Upper lobe of left lung (tissue), 6 donors: ENCODE measurements at regions not wholly inside any gene's neighbourhood (a gene's known extent, or its start where the extent isn't known, plus 50 kb on each side); places are given as distances from the start of the nearest gene placed in this dataset.

Experiments used
- ATAC-seq, 2 donors: fragments of 200-7000 bp; cut with Tn5 transposase; one replicate each; pipeline ENCODE4 v1.9.1; 2022; ENCODE audit warnings: mild to moderate bottlenecking in 2 of 2, moderate library complexity in 2 of 2; ENCODE audit not compliant: low FRiP score in 2 of 2
- DNase-seq, 2 donors: peaks; one replicate each; pipeline ENCODE4 v3.0.0-alpha.2; 2019 to 2020
- H3K27ac ChIP-seq, 4 donors: fragments of 200-600 bp; sonication (generic); one replicate each; pipeline ENCODE4 v1.5.1; 2016 to 2019
- H3K27me3 ChIP-seq, 4 donors: fragments of 200-600 bp; sonication (generic); one replicate each; pipeline ENCODE4 v1.5.1; 2017 to 2019
- H3K36me3 ChIP-seq, 4 donors: fragments of 200-600 bp; sonication (generic); one replicate each; pipeline ENCODE4 v1.5.1; 2016 to 2019
- H3K4me1 ChIP-seq, 4 donors: fragments of 200-600 bp; sonication (generic); one replicate each; pipeline ENCODE4 v1.5.1; 2018 to 2019
- H3K4me3 ChIP-seq, 4 donors: fragments of 200-600 bp; sonication (generic); one replicate each; pipeline ENCODE4 v1.5.1; 2017 to 2019; ENCODE audit warnings: mild to moderate bottlenecking in 2 of 4, moderate library complexity in 1 of 4
- H3K9me3 ChIP-seq, 4 donors: fragments of 200-600 bp; sonication (generic); one replicate each; pipeline ENCODE4 v1.5.1; 2018 to 2019
- EP300 ChIP-seq, 4 donors: sonication (generic); formaldehyde crosslinking; IDR thresholded peaks; one replicate each; pipeline ENCODE4 v1.5.1; 2017; ENCODE audit warnings: antibody characterized with exemption in 4 of 4, control low read depth in 2 of 4
- POLR2A ChIP-seq, 4 donors: fragments of 450-650 bp; IDR thresholded peaks; one replicate each; pipeline ENCODE4 v1.5.1; 2016 to 2017; ENCODE audit warnings: antibody characterized with exemption in 4 of 4, mild to moderate bottlenecking in 2 of 4
- POLR2AphosphoS5 ChIP-seq, 2 donors: sonication (generic); formaldehyde crosslinking; IDR thresholded peaks; one replicate each; pipeline ENCODE4 v1.5.1; 2017; ENCODE audit warnings: antibody characterized with exemption in 2 of 2
- WGBS, 2 donors: methylation state at CpG; one replicate each; pipeline ENCODE4 v1.1.5; 2017 to 2018; 5-methylcytosine and 5-hydroxymethylcytosine counted together
- TF ChIP-seq, protein P1 (sequence below), 6 experiments: fragments of 450-650 bp in 4 of 6; fragments of 200-600 bp in 2 of 6; sonication (generic) in 2 of 6; IDR thresholded peaks; one replicate each; pipeline ENCODE4 v1.5.1; 2016 to 2019; ENCODE audit warnings: antibody characterized with exemption in 6 of 6
- donor health status: DM: no; HTN: no; CAD: no; lungs with moderate emphysema.
- donor health status: DM: no; HTN: yes; CAD: no; lungs with severe emphysema.

DNA sequence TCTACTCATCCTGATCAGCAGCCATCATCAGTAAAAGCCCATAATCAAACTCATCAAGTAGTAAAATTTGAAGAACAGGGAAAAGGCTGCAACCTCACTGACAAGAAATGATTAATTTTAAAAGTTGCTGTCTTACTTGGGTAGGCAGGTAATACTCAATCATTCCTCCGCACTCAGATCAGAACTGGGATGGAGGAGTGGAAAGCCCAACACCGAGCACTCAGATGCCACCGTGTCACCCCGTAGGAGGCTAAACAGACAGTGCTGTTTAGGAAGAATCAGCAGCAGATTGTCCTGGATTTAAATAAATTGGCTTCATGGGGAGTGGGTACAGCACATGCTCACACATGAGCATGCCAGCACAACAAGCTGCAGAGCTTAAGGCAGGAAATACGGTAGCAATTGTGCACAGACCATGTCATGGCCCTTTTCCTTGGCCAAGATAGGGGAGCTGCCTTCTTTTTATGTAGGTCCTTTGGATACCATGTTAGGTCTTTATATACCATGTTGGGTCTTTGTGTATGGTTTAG is 92.6 kb upstream of the CDH6 start:
- Histone ChIP-seq H3K27me3 (no peaks in the 10 kb centered on the region), H3K4me1 (no peaks in the 10 kb centered on the region), H3K27ac (no peak overlapping the region), H3K36me3 (no peaks in the 10 kb centered on the region), H3K9me3 (no peaks in the 10 kb centered on the region), H3K4me3 (no peak overlapping the region)
- ATAC-seq (no peak), DNase-seq (no peak)
- TF ChIP-seq POLR2A (IDR thresholded peaks at IDR 0.05) = no peak
- no peak for TF ChIP-seq EP300 (IDR thresholded peaks at IDR 0.05)
- TF ChIP-seq POLR2AphosphoS5 (IDR thresholded peaks at IDR 0.05) = no peak
- WGBS, 2 donors = 73 to 77% methylated on average over 5 of the region's 5 CpGs

DNA sequence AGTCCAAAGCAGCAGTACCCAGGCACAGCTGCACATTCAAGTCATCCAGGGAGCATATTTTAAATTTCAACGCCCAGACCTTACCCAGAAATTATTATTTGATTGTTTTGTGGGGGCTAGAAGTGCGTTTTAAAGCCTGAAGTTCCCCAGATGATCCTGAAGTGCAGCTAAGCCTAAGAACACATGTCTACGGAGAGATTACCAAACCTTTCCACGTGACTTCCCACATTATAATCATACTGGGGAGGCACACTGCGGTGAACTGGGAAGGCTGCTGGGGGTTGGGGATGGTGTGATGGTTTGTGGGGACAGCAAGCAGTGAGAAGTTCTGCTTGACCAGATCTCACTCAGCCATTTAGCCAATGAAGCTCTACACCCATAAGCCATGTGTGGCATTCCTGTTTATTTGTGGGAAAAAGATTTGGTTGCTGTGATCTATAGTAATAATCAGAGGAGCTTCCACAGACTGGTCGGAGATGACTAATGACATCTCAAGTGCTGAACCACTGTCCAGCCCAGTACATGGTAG is 93.4 kb upstream of the CDH6 start:
- Histone ChIP-seq H3K36me3 (no peaks in the 10 kb centered on the region), H3K4me1 (no peaks in the 10 kb centered on the region), H3K27me3 (no peaks in the 10 kb centered on the region), H3K4me3 (no peak overlapping the region), H3K9me3 (no peaks in the 10 kb centered on the region), H3K27ac (no peak overlapping the region)
- DNase-seq (no peak), ATAC-seq (no peak)
- TF ChIP-seq, protein P1, sequence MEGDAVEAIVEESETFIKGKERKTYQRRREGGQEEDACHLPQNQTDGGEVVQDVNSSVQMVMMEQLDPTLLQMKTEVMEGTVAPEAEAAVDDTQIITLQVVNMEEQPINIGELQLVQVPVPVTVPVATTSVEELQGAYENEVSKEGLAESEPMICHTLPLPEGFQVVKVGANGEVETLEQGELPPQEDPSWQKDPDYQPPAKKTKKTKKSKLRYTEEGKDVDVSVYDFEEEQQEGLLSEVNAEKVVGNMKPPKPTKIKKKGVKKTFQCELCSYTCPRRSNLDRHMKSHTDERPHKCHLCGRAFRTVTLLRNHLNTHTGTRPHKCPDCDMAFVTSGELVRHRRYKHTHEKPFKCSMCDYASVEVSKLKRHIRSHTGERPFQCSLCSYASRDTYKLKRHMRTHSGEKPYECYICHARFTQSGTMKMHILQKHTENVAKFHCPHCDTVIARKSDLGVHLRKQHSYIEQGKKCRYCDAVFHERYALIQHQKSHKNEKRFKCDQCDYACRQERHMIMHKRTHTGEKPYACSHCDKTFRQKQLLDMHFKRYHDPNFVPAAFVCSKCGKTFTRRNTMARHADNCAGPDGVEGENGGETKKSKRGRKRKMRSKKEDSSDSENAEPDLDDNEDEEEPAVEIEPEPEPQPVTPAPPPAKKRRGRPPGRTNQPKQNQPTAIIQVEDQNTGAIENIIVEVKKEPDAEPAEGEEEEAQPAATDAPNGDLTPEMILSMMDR (IDR thresholded peaks at IDR 0.05) = no peak
- TF ChIP-seq EP300 (IDR thresholded peaks at IDR 0.05) (no peak), POLR2AphosphoS5 (IDR thresholded peaks at IDR 0.05) (no peak), POLR2A (IDR thresholded peaks at IDR 0.05) (no peak)
- WGBS, 2 donors = 77 to 80% methylated on average over 5 to 6 of the region's 6 CpGs

DNA sequence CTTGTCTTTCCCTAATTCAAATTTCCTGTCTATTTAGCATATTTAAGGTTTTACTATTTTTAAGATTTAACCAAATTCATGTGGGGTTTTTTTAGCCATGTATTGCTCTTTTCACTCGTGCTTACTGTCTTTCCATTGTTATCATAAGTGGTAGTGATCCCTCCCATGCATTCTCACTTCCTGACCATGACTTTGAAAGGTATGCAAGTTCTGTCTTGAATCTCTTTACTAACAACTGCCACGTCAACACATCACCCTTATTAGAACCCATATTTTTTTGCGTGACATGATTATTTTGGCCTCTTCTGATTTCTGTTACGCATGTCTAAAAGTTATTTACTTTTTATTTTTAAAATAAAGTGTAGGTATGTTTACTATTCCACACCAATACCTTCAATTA is 94.7 kb upstream of the CDH6 start:
- Histone ChIP-seq H3K4me3 (no peak overlapping the region), H3K9me3 (no peaks in the 10 kb centered on the region), H3K36me3 (no peaks in the 10 kb centered on the region), H3K27ac (no peak overlapping the region), H3K4me1 (no peaks in the 10 kb centered on the region), H3K27me3 (no peaks in the 10 kb centered on the region)
- WGBS, 2 donors = 72 to 85% methylated on average over 4 of the region's 4 CpGs
- TF ChIP-seq POLR2A (IDR thresholded peaks at IDR 0.05) (no peak), EP300 (IDR thresholded peaks at IDR 0.05) (no peak), POLR2AphosphoS5 (IDR thresholded peaks at IDR 0.05) (no peak)
- ATAC-seq (no peak), DNase-seq (no peak)

DNA sequence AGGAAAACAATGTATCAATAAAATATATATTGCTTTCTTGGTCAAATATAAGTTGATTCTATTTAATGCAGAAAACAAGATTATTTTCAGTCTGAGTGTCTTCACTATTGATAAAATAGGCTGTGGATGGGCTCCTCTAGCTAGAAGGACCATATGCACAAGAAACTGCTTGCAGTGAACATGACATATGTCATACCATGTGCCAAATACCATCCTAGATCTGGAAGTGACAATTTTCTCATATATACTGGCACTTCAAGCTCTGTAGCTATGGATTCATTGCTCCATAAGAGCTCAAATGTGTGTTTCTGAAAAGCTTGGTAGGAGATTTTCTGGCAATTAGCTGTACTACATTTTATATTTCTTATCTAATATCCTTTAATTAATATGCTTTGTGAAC is 95.6 kb upstream of the CDH6 start:
- no peaks in the 10 kb centered on the region for H3K36me3 ChIP-seq
- H3K27me3 ChIP-seq = no peaks in the 10 kb centered on the region
- H3K27ac ChIP-seq = no peak overlapping the region
- DNase-seq (no peak), ATAC-seq (no peak)
- no peak overlapping the region for H3K4me3 ChIP-seq
- H3K9me3 ChIP-seq = peaks cover 0 to 5% (median 0%) of the 10 kb centered on the region in 4 donors
- no peaks in the 10 kb centered on the region for H3K4me1 ChIP-seq
- TF ChIP-seq EP300 (IDR thresholded peaks at IDR 0.05) (no peak), POLR2A (IDR thresholded peaks at IDR 0.05) (no peak), POLR2AphosphoS5 (IDR thresholded peaks at IDR 0.05) (no peak)
- TF ChIP-seq, protein P1 (IDR thresholded peaks at IDR 0.05) = no peak

DNA sequence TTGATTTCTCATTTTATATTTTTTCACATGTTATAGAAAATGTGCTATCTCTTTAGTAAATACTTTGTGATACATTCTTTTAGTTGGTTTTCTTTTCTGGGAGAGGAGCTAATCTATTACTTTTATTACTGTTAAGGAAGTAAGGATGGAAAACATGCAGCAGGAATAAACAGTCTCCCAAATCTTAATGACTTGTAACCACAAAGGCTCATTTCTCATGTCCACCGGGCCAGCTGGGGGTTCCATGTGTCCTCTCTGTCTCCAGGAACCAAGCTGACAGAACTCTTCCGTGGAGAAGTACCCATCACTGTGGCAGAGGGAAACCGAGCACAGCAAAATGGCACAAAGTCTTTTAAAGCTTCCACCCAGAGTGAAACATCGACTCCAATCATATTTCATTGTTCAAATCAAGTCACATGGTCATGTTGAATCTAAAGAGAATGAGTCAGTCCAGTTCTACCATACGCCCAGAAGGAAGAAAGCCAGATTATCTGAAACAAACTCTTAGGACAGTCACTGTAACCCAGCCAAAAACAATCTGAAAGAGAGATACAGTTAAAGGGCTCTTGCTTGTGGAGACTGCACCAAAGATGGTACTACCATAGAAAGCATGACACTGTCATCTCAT is 97.1 kb upstream of the CDH6 start:
- ATAC-seq (peak in 1 of 2 donors; percentile 36), DNase-seq (no peak)
- H3K36me3 ChIP-seq = no peaks in the 10 kb centered on the region
- WGBS, 2 donors = 57 to 65% methylated on average over 5 of the region's 5 CpGs
- TF ChIP-seq EP300 (IDR thresholded peaks at IDR 0.05) (no peak), POLR2A (IDR thresholded peaks at IDR 0.05) (no peak), POLR2AphosphoS5 (IDR thresholded peaks at IDR 0.05) (no peak)
- TF ChIP-seq, protein P1 (IDR thresholded peaks at IDR 0.05) = no peak
- no peaks in the 10 kb centered on the region for H3K27me3 ChIP-seq
- H3K4me1 ChIP-seq = no peaks in the 10 kb centered on the region
- H3K4me3 ChIP-seq = no peak overlapping the region
- peaks cover 0 to 5% (median 0%) of the 10 kb centered on the region in 4 donors for H3K9me3 ChIP-seq
- no peak overlapping the region for H3K27ac ChIP-seq

DNA sequence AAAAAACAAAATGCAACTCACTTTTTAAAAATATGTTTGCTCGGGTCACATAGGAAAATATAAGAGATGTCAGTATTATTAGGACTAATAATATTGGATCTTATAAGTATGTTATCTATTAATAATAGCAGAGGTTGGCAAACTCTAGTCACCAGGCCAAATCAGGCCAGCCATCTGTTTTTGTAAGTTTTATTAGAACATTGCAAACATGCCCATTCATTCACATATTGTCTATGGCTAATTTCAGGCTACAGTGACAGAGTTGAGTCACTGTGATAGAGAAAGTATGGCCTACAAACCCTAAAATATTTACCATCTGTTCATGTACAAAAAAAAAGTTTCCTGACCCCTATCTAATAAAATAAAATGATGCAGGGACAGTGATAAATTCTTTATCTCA is 97.7 kb upstream of the CDH6 start:
- 97% methylated on average over 1 of the region's 1 CpG for WGBS, 2 donors
- TF ChIP-seq, protein P1 (IDR thresholded peaks at IDR 0.05) = no peak
- TF ChIP-seq EP300 (IDR thresholded peaks at IDR 0.05) (no peak), POLR2AphosphoS5 (IDR thresholded peaks at IDR 0.05) (no peak), POLR2A (IDR thresholded peaks at IDR 0.05) (no peak)
- Histone ChIP-seq H3K36me3 (no peaks in the 10 kb centered on the region), H3K4me3 (no peak overlapping the region), H3K27me3 (no peaks in the 10 kb centered on the region), H3K27ac (no peak overlapping the region), H3K9me3 (peaks cover 0 to 5% (median 0%) of the 10 kb centered on the region in 4 donors), H3K4me1 (no peaks in the 10 kb centered on the region)
- DNase-seq (no peak), ATAC-seq (no peak)
